ENCODE measurements at regions not wholly inside any gene's neighbourhood (a gene's known extent, or its start where the extent isn't known, plus 50 kb on each side); places are given as distances from the start of the nearest gene placed in this dataset.

DNA sequence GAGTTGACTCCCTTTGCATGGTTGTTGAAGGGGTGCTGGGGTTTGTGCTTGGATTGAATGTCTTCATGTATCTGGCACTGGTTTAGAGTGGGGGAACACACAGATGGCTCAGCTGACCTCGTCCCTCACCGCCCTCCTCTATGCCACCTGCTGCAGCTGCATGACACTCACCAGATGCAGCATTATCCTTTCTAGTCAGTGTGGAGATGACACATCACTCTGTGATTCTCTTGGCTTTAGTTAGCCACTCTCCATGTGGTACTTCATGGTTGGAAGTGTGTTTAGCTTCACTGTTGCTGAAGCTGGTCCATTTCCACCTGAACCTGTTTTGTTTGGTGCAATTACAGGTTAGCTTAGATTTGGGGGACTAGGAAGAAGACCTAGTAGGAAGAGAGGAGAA lies 56.3 kb upstream of the BMPER start:
- in situ Hi-C loops (cut with HindIII; ENCODE audit: extremely low pct_ligation_motif_present, low pct_unique_long_range_greater_than_20kb) (no loop called here), intact Hi-C loops (cut with micrococcal nuclease; ENCODE audit: unreplicated experiment) (no loop called here)
- Histone ChIP-seq H3K27me3 (ENCODE audit: control insufficient read depth in 1 of 2, insufficient read depth in 2 of 2, low read length in 2 of 2) (no peaks in the 10 kb centered on the region), H3K36me3 (replicated peaks in 1 of 2; ENCODE audit: control insufficient read depth in 1 of 2, insufficient read depth in 2 of 2, low read length in 2 of 2) (no peaks in the 10 kb centered on the region), H3K9ac (ENCODE audit: insufficient read depth, low read depth, low read length) (no peak overlapping the region), H3K27ac (ENCODE audit: extremely low read length, insufficient read depth, low read length) (no peak overlapping the region), H3K4me1 (ENCODE audit: insufficient read depth, low read length) (no peaks in the 10 kb centered on the region), H3K79me2 (ENCODE audit: insufficient read depth, low read length) (no peaks in the 10 kb centered on the region), H3K4me2 (ENCODE audit: low read depth, low read length) (no peak overlapping the region), H3K4me3 (replicated peaks in 1 of 3; ENCODE audit: insufficient read depth in 1 of 3, low read depth in 2 of 3, low read length in 3 of 3) (no peak overlapping the region), H2AFZ (ENCODE audit: low read length) (no peak overlapping the region), H3K9me3 (ENCODE audit: low read length) (no peaks in the 10 kb centered on the region), H4K20me1 (ENCODE audit: insufficient read depth, low read length) (no peaks in the 10 kb centered on the region)
- ATAC-seq (no peak), DNase-seq (ENCODE audit: low spot score) (no peak), FAIRE-seq (no peak)
- 8% methylated on average over 2 of the region's 2 CpGs for WGBS (ENCODE audit: low lambda C conversion rate)
- ChIA-PET POLR2A (no interaction called here), CTCF (ENCODE audit: low intra/inter-chr PET ratio, low total read pairs) (no interaction called here)
- TF ChIP-seq EP300 (IDR thresholded peaks at IDR 0.05; ENCODE audit: low read depth in 2 of 2, low read length in 2 of 2) (no peak), EP300 (CRISPR knock-in tag; IDR thresholded peaks at IDR 0.05; ENCODE audit: borderline replicate concordance) (no peak), CBFB (CRISPR knock-in tag; IDR thresholded peaks at IDR 0.05) (no peak), MAFG (CRISPR knock-in tag; IDR thresholded peaks at IDR 0.05) (no peak), JUND (CRISPR knock-in tag; IDR thresholded peaks at IDR 0.05) (no peak), ZNF30 (CRISPR knock-in tag; IDR thresholded peaks at IDR 0.05) (no peak), SRF (IDR thresholded peaks at IDR 0.05; ENCODE audit: low read depth, low read length) (no peak), SP140L (CRISPR knock-in tag; IDR thresholded peaks at IDR 0.05; ENCODE audit: borderline replicate concordance) (no peak)
- no TSS peak for BruUV-seq (replicated peaks)

- FAIRE-seq, result no peak
These were observed 55.3 kb upstream of the BMPER start for GRCh38 chr7:33849971-33850559.

More at GRCh38 chr7:33849971-33850559, 55.3 kb upstream of the BMPER start:
- DNase-seq (ENCODE audit: low spot score) (no peak), ATAC-seq (no peak)
- intact Hi-C loops (cut with micrococcal nuclease; ENCODE audit: unreplicated experiment), result no loop called here
- Histone ChIP-seq H3K9ac (ENCODE audit: insufficient read depth, low read depth, low read length) (no peak overlapping the region), H3K9me3 (ENCODE audit: low read length) (no peaks in the 10 kb centered on the region), H3K4me1 (ENCODE audit: insufficient read depth, low read length) (no peaks in the 10 kb centered on the region), H3K27ac (ENCODE audit: extremely low read length, insufficient read depth, low read length) (no peak overlapping the region), H4K20me1 (ENCODE audit: insufficient read depth, low read length) (no peaks in the 10 kb centered on the region), H3K36me3 (replicated peaks in 1 of 2; ENCODE audit: control insufficient read depth in 1 of 2, insufficient read depth in 2 of 2, low read length in 2 of 2) (no peaks in the 10 kb centered on the region), H2AFZ (ENCODE audit: low read length) (no peak overlapping the region), H3K4me3 (replicated peaks in 1 of 3; ENCODE audit: insufficient read depth in 1 of 3, low read depth in 2 of 3, low read length in 3 of 3) (no peak overlapping the region), H3K79me2 (ENCODE audit: insufficient read depth, low read length) (no peaks in the 10 kb centered on the region), H3K4me2 (ENCODE audit: low read depth, low read length) (no peak overlapping the region), H3K27me3 (ENCODE audit: control insufficient read depth in 1 of 2, insufficient read depth in 2 of 2, low read length in 2 of 2) (0 out of 5 replicates have a peak, but pooled peaks cover 0 to 4% of the 10 kb centered on the region in 2 experiments)
- in situ Hi-C loops (cut with HindIII; ENCODE audit: extremely low pct_ligation_motif_present, low pct_unique_long_range_greater_than_20kb), result no loop called here
- BruUV-seq (replicated peaks), result no TSS peak
- no peak for TF ChIP-seq SIN3B (IDR thresholded peaks at IDR 0.05; ENCODE audit: low read length)
- no peak for TF ChIP-seq HDAC1 (CRISPR knock-in tag; IDR thresholded peaks at IDR 0.05)
- no peak for TF ChIP-seq PRDM4 (CRISPR knock-in tag; IDR thresholded peaks at IDR 0.05; ENCODE audit: borderline replicate concordance)
- no peak for TF ChIP-seq ZNF292 (CRISPR knock-in tag; IDR thresholded peaks at IDR 0.05; ENCODE audit: borderline replicate concordance, low read depth)
- no peak for TF ChIP-seq ZNF207 (IDR thresholded peaks at IDR 0.05; ENCODE audit: borderline replicate concordance)
- no peak for TF ChIP-seq MAFK (conservative IDR thresholded peaks at IDR 0.05 in 1 of 2, IDR thresholded peaks at IDR 0.05 in 1 of 2; ENCODE audit: low read length in 2 of 2)
- no peak for TF ChIP-seq AGO1 (IDR thresholded peaks at IDR 0.05; ENCODE audit: low read depth, low read length, poor library complexity, severe bottlenecking)
- TF ChIP-seq CTCF (CRISPR knock-in tag; IDR thresholded peaks at IDR 0.05), result no peak
- TF ChIP-seq RFX5 (IDR thresholded peaks at IDR 0.05; ENCODE audit: low read depth, low read length), result no peak
- POLR2A ChIA-PET, result no interaction called here
- 4% methylated on average over 3 of the region's 3 CpGs for WGBS (ENCODE audit: low lambda C conversion rate)
- CTCF ChIA-PET (ENCODE audit: low intra/inter-chr PET ratio, low total read pairs), result no interaction called here

Data from HepG2 (cell line).